HG03342 (cell line): ENCODE measurements at regions not wholly inside any gene's neighbourhood (a gene's known extent, or its start where the extent isn't known, plus 50 kb on each side); places are given as distances from the start of the nearest gene placed in this dataset.

Source experiments
- ATAC-seq: cut with Tn5 transposase; IDR thresholded peaks from one replicate; pipeline ENCODE4 v1.9.1; 2021; ENCODE audit warnings: mild to moderate bottlenecking, moderate library complexity; ENCODE audit not compliant: unreplicated experiment

DNA sequence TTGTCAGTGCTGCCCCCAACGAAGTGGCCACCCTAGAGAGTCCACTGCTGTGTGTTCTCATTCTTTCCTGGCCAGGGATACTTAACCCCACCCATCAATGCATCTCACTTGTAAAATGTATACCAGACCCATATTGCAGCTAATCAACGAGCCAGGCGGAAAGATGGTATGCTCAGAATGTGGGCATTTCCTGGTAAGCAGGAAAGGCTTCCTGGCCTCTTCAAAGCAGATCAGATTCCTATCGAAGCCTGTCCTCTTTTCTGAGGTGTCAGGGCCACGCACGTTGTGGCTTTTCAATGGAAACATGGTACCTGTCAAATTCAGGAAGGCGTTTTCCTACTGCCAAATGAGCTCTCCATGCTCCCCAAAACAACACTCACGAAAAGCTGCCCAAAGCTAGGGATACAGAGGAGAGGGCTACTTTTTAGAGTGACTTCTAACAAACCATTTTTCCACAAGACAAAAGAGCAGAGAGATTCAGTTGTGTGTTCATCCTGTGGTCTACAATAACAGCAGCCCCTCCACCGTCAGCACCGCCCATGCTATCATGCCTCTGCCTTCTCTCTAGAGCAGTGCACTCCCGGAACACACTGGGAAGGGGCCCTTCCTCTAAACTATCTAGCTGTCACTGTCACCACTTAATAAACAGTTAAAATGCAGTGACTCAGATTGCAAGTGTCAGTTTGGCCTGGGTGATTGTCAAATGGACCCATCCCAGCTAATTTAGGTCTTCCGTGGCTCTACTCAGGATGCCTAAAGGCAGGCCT, 535.1 kb downstream of the RNF144A start:
- ATAC-seq = no peak

DNA sequence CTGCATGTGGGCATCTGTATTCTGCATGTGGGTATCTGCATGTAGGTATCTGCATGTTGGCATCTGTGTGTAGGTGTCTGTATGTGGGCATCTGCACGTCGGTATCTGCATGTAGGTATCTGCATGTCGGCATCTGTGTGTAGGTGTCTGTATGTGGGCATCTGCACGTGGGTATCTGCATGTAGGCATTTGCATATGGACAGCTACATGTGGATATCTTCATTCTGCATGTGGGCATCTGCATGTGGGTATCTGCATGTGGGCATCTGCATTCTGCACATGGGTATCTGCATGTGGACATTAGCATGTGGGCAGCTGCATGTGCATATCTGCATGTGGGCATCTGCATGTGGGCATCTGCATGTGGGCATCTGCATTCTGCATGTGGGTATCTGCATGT, 537.4 kb downstream of the RNF144A start:
- no peak for ATAC-seq

DNA sequence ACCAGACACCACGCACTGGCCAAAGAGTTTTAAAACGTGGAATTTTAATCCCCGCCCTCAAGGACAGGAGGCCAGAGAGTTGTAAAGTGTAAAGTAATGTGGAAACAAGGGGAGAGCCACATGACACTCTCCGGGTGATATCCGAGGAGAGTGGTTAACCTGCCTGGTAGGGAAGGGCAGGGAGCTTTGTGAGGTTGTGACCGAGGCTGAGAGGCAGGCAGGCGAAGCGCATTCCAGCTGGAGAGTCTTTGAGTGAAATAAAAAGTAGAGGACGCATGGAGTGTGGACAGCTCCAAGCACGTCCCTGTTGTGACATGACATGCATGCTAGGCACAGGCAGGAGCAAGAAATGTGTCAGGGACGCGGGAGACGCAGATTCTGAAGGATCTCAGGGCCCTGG, 539.5 kb downstream of the RNF144A start:
- ATAC-seq = no peak

DNA sequence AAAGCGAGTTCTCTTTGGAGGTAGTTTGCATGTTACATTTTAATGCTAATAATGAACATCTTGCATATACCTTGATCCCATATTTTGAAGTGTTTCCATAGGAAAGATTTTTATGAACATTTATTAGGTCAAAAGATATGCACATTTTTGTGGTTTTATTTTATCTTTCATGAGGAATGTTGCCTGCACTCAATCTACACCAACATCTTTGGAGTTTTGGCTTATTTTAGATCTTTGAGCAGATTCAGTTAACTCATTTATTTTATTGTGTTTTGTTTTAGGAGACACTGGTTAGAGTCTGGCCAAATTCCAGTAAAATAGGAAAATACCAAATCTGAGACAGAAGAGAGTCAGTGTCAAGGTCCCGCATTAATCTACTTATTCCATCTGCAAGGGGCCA, 540.9 kb downstream of the RNF144A start:
- no peak for ATAC-seq

DNA sequence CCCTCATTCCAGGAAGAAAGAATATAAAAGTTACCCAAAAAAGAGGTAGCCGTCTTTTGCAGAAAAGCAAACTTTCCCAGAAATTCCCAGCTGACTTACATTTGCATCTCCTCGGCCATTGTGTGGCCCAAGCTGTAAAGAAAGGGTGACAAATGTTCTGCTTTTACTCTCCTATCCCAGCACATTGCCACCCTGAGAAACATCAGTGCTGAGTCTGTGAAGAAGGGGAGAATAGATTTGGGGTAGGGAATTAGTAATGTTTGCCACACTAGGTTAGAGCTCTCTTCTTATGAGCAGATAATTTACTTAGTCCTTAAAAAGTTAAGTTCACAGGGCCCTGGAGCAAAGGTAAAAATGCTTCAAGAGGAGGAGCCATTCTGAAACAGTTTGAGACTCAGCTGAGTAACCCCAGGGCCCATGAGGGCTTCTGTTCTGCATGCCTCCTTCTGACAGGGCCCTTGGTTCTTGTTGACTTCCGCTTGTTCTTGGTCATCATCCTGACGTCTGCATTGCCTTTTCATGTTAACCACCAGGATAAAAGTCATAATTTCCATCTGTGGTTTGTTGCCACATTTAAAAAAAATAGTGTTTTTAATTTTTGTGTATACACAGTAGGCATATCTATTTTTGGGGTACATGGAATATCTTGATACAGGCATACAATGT, 550.7 kb downstream of the RNF144A start:
- ATAC-seq = no peak

DNA sequence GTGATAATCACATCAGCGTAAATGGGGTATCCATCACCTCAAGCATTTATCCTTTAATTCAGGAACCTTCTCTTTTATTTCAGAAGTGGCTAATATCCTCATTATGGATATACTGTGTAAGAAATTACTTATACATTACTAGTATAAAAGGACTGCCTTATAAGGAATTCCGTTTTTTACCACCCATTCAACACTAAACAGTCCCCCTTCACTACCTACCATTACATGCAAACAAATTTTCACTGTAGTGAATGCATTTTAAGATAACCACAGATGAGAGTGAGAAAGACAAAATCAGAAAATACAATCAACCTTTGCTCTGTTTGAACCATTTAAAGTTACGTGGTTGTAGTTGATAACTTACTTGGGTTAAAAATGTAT, 551.2 kb downstream of the RNF144A start:
- ATAC-seq = no peak

DNA sequence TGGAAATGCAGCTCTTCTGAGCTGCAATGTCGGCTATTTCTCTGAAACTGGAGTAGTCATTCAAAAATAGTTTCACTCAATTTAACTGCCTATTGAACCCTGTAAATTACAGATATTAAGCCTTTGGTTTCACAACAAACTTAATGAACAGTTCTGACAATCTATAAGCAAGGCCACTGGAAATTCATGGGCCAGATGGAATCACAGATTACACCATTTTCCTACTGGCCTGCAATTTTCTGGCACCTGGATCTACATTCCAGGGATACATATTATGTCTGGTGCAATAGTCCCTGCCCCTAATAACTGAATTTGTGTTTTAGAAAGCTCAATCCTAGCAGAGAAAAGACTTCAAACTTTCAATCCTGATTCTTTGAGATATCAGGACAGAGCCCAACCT, 551.7 kb downstream of the RNF144A start:
- no peak for ATAC-seq

DNA sequence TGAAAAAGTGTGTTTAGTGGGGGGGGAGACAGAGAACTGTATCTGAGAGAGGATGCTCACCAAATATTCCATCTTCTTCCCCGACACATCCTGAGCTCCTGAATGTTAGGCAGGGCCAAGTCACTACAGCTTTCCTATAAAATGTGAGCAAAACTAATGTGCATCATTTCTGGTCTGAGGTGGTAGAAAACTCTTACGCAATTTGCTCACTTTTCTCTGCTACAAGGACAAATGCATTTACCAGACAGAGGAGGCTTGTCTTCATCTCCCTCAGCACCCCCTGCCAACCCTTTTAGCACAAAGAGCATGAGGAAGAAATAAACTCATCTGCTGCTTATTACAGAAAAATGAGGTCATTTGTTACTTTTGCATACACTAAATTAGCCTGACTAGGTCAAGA, 554.0 kb downstream of the RNF144A start:
- no peak for ATAC-seq

DNA sequence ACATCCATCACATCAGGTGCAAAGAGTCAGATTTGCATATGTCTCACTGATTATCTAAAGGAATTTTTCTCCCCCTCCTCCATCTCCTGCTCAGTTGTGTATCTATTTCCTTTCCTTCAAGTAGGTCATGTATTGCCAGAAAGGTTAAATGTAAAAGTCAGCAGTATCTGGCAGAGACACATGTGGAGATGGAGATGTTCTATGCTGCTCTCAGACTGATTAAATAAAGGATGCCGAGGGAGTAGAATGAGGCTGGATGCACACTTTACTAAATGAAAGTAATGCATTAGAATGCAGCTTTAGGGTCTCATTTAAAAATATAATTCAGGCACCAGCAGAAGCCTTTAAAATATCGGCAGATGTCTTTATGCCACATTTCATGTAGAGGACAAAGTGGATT, 555.3 kb downstream of the RNF144A start:
- no peak for ATAC-seq

DNA sequence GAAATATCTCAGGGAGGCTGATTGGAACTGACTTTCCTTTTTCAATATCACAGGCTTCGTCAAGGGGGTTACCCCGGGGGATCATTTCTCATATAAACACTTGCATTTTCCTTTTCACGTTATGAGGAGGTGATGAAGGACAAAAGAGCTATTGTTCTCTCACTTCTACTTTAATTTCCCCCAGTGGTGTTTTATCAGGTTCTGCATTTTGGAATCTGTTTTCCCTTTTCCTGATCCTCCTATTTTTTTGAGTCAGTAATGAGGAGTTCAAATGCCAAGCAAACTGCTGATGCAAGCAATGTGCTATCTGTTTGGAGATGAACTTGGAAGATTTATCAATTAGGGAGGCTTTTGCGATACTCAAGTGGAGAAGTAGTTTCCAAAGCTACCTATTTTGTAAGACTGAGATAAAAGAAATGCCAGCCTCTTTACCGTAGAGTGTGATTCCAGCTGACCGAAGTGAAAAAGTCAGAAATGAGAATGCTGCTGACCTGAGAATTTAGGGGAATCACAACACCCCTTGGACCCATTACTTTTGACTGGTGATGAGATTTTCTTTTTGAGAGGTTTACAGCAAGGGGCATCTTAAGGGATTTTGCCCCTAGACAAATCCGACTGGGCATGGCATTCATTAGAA, 556.0 kb downstream of the RNF144A start:
- no peak for ATAC-seq

DNA sequence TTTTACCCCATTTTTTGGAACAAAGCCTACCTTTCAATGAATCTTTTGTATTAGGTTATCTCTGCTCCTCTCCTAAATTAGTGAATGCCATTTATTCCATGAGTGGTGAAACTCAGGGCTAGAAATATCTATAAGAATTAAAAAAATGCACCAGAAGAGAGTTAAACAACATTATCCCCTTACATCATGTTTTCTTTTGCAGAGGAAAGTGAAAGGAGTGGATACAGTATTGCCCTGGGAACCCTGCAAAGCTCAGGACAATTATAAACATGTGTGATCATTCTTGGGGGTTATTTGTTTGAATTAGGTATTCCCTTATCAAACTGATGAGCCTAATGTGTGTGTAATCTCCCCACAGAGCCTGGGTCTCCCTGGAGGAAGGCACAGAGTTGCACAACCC, 559.2 kb downstream of the RNF144A start:
- ATAC-seq = no peak

DNA sequence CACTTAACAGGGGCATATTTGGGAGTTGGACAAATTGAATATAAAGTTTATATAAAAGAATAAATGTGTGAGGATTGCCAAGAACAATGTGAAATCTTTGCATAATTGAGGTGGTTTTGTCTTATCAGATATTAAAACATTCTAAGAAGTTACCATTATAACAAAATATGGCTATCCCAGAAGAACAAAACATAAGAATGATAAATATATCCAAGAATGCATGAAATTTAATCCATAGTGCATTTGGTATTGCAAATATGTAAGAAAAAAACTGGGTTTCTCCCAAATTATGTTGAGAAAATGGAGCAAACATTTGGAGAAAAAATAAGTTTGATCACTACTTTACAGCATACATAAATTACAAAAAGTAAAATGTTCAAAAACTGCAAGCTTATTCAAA, 562.4 kb downstream of the RNF144A start:
- no peak for ATAC-seq

DNA sequence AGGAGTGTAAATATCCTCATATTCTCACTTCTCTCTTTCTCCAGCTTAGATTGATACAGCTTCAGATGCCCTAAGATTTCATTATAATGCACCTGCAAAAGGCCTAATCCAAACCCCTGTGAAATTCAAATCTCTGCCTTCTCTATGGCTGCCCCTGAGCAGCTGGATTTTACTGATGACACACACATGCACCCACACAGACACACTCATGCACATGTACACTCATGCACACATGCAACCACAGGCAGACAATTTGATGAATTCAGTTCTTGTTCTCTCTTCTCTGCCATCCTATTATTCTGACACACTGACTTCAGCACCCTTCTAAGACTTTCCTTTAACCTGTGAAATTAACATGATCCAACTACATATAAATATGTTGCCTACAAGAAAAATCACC, 563.2 kb downstream of the RNF144A start:
- ATAC-seq = no peak

DNA sequence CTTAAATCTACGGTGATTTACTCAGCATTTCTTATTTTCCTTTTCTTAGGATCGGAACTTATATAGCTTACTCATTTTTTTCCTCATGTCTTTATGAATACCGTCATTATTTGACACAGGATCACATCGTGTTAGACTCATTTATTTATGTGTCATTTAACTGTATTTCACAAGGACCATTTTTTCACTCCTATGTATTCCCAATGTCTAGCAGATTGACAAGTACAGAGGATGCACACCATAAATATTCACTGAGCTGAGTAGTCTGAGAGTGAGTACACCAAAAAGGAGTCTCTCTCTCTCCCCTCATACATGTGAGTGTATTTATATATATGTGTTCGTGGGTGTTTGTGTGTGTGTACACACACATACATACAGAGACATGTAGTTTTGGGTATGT, 573.5 kb downstream of the RNF144A start:
- no peak for ATAC-seq

DNA sequence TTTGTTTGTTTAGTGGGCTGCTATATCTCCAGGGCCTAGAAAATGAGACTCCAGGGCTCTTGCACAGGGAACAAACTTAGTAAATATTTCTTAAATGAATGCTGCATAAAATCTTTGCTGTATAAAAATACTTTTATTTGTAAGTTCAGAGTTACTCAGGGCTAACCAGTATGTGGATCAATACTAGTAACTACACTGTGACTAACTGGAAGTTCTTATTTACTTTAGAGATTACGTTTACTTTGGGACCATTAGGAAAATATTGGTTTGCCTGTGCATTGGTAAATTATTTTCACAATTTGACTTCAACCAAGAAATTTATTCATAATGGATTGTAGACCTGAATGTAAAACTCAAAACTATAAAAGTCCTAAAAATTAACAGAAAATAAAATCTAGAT, 575.5 kb downstream of the RNF144A start:
- ATAC-seq = no peak

DNA sequence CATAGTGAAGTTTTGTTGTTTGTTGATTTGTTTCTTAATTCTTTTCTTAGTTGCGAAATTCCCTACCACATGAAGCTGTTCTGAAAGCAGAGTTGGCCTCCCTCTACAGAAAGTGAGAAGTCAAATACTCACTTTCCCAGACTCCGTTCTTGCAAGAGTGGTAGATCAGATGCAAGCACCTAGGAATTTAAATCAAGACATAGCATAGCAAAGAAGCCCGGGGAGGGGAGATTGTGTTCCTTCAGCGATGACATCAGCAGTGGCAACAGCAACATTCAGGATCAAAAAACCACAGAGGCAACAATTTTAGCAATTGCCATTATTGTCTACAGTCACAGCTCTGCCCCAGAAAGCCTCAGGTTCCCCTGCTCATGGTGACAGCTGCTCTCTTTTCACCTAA, 580.0 kb downstream of the RNF144A start:
- ATAC-seq = no peak

DNA sequence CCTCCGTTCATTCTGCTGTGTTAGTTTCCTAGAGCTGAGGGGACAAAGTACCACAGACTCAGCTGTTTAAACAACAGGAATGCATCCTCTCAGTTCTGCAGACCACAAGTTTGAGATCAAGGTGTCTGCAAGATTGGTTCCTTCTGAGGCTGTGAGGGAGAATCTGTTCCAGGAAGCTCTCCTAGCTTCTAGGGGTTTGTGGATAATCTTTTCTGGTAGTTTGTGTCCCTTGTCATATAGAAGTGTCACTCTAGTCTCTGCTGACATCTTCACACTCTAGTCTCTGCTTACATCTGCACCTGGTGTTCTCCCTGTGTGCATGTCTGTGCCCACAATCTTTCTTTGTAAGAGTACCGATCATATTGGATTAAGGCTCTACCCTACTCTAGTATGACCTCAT, 581.8 kb downstream of the RNF144A start:
- no peak for ATAC-seq

DNA sequence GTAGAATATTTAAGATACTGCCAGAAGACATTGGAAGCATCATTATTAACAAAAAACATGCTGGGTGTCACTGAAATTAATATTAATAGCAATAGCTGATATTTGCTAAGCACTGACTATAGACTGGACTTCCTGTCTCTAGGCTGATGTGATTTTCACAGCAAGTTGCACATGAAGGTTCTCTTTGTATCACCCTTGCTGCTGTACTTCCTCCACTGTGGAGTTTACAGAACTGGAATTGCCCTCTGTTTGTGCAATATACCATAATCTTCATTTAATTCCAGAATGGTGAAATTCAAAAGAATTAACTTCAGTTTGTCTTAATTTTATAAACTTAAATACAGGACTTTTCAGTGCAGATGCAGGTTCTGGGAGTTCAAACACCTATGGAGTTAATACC, 585.1 kb downstream of the RNF144A start:
- ATAC-seq = no peak

DNA sequence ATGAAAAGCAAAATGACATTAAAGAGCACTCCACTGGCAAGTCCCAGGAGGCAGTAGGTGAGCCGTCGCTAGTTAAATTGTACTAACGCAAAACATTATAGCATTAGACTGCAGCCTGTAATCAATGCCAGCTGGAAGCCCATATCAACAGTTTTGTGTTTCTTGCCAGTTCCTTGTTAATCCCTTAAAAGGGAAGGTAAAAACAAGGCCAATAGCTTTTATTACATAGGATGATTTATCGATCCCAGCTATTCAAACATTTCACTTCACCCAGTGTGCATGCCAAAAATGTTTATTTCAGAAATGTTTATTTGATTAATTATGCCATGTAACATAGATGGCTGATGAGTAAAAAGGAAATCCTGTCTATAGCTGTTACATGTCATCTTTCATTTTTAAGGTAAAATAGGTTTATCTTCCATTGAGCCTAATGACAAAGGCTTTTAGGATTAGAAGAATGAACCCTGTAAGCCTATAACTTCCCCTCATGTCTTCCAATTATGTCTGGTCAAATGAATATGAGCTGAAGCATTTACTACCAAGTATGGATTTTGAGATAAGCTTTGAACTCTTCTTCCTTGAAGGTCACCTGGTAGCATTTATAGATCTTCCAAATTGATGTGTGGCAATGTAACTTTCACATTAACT, 591.2 kb downstream of the RNF144A start:
- ATAC-seq = no peak

DNA sequence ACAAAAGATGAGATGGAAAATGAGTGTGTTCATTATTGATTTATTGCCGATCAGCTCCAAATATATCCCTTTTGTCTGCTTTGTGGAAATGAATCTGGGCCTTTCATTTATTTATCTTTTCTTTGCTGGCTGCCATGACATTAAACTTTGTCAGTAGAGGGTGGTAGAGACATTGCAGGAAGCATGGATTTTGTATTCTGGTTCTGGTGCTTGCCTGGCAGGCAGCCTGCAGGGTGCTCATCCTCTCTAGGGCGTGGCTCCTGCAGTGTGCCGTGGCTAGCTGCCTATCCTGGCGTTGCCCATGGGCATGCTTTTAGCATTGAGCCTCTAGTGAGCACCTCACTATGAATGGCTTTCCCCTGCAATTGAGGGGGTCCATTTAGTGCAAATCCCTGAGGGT, 593.1 kb downstream of the RNF144A start:
- no peak for ATAC-seq

DNA sequence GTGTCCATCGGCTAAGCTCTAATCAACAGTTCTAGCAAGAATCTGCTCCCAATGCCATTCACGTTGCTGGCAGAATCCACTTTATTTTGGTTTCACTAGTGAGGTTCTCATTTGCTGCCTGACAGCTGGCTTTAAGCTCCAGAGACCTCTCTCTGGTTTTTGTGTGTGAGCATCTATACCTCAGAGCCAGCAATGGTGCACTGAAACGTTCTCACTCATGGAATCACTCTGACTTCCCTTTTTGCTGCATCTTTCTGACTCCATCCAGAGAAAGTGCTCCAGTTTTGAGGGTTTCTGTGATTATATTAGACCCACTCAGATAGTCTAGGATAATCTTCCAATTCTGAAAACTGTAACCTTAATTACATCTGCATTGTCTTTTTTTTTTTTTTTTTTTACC, 596.6 kb downstream of the RNF144A start:
- no peak for ATAC-seq

DNA sequence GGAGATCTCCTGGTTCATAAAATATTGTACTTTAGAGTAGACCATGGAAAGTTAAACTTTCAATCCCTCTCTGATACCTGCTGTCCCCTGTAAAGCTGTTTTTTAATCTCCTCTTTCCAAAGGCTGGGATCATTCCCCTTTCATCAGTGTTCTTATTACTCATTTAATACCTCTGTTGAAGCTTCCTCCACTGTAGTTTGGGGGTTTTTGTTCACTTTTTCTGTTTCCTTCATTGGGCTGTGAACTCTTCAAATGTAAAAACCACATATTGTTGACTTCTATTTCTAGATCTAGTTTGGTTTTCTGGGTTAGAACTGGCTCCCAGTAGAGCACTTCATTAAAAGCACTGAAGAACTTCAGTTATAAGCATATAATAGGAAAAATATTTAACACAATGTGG, 598.1 kb downstream of the RNF144A start:
- no peak for ATAC-seq
